ENCODE measurements at regions not wholly inside any gene's neighbourhood (a gene's known extent, or its start where the extent isn't known, plus 50 kb on each side); places are given as distances from the start of the nearest gene placed in this dataset.

GRCh38 chr4:176568238-176568637, 224.5 kb downstream of the VEGFC start:
- DNase-seq (no peak), ATAC-seq (ENCODE audit: insufficient read depth, low read depth) (no peak)
- no peak for TF ChIP-seq EZH2 (IDR thresholded peaks at IDR 0.05; ENCODE audit: borderline replicate concordance, low read depth, low read length, severe bottlenecking)
- no peak for TF ChIP-seq CTCF (IDR thresholded peaks at IDR 0.05; ENCODE audit: borderline replicate concordance, extremely low read depth, low read length, poor library complexity, severe bottlenecking)
- Histone ChIP-seq H3K27ac (ENCODE audit: low read length) (no peak overlapping the region), H3K4me1 (ENCODE audit: insufficient read depth, low read length) (no peaks in the 10 kb centered on the region), H3K36me3 (ENCODE audit: insufficient read depth, low read length) (no peaks in the 10 kb centered on the region), H4K20me1 (ENCODE audit: insufficient read depth, low read length) (no peaks in the 10 kb centered on the region), H3K27me3 (ENCODE audit: insufficient read depth, low read length, poor library complexity) (peaks cover 12% of the 10 kb centered on the region), H2AFZ (ENCODE audit: low read depth, low read length) (no peak overlapping the region), H3K4me2 (ENCODE audit: insufficient read depth, low read length) (no peak overlapping the region), H3K79me2 (ENCODE audit: insufficient read depth, low read length) (no peaks in the 10 kb centered on the region), H3K4me3 (ENCODE audit: low read depth in 1 of 2, low read length in 2 of 2) (no peak overlapping the region), H3K9me3 (ENCODE audit: insufficient read depth, low read length, severe bottlenecking) (no peaks in the 10 kb centered on the region), H3K9ac (ENCODE audit: low read depth, low read length) (no peak overlapping the region)

GRCh38 chr4:176569301-176569700, 223.4 kb downstream of the VEGFC start:
- no peaks in the 10 kb centered on the region for H3K4me1 ChIP-seq (ENCODE audit: insufficient read depth, low read length)
- no peaks in the 10 kb centered on the region for H3K36me3 ChIP-seq (ENCODE audit: insufficient read depth, low read length)
- no peak overlapping the region for H3K4me2 ChIP-seq (ENCODE audit: insufficient read depth, low read length)
- TF ChIP-seq CTCF (IDR thresholded peaks at IDR 0.05; ENCODE audit: borderline replicate concordance, extremely low read depth, low read length, poor library complexity, severe bottlenecking): no peak
- no peak for TF ChIP-seq EZH2 (IDR thresholded peaks at IDR 0.05; ENCODE audit: borderline replicate concordance, low read depth, low read length, severe bottlenecking)
- no peak overlapping the region for H2AFZ ChIP-seq (ENCODE audit: low read depth, low read length)
- H3K9me3 ChIP-seq (ENCODE audit: insufficient read depth, low read length, severe bottlenecking): no peaks in the 10 kb centered on the region
- DNase-seq (no peak), ATAC-seq (ENCODE audit: insufficient read depth, low read depth) (no peak)
- peaks cover 13% of the 10 kb centered on the region for H3K27me3 ChIP-seq (ENCODE audit: insufficient read depth, low read length, poor library complexity)
- H3K27ac ChIP-seq (ENCODE audit: low read length): no peak overlapping the region
- H4K20me1 ChIP-seq (ENCODE audit: insufficient read depth, low read length): no peaks in the 10 kb centered on the region
- no peak overlapping the region for H3K4me3 ChIP-seq (ENCODE audit: low read depth in 1 of 2, low read length in 2 of 2)
- no peaks in the 10 kb centered on the region for H3K79me2 ChIP-seq (ENCODE audit: insufficient read depth, low read length)
- no peak overlapping the region for H3K9ac ChIP-seq (ENCODE audit: low read depth, low read length)

GRCh38 chr4:176571206-176571605, 221.5 kb downstream of the VEGFC start:
- no peak overlapping the region for H3K9ac ChIP-seq (ENCODE audit: low read depth, low read length)
- no peak for DNase-seq
- TF ChIP-seq EZH2 (IDR thresholded peaks at IDR 0.05; ENCODE audit: borderline replicate concordance, low read depth, low read length, severe bottlenecking) (no peak), CTCF (IDR thresholded peaks at IDR 0.05; ENCODE audit: borderline replicate concordance, extremely low read depth, low read length, poor library complexity, severe bottlenecking) (no peak)
- no peak for ATAC-seq (ENCODE audit: insufficient read depth, low read depth)
- no peak overlapping the region for H3K27ac ChIP-seq (ENCODE audit: low read length)
- no peak overlapping the region for H3K4me3 ChIP-seq (ENCODE audit: low read depth in 1 of 2, low read length in 2 of 2)
- no peaks in the 10 kb centered on the region for H3K36me3 ChIP-seq (ENCODE audit: insufficient read depth, low read length)
- peaks cover 15% of the 10 kb centered on the region for H3K27me3 ChIP-seq (ENCODE audit: insufficient read depth, low read length, poor library complexity)
- H2AFZ ChIP-seq (ENCODE audit: low read depth, low read length): no peak overlapping the region
- no peaks in the 10 kb centered on the region for H3K9me3 ChIP-seq (ENCODE audit: insufficient read depth, low read length, severe bottlenecking)
- H3K79me2 ChIP-seq (ENCODE audit: insufficient read depth, low read length): no peaks in the 10 kb centered on the region
- no peaks in the 10 kb centered on the region for H4K20me1 ChIP-seq (ENCODE audit: insufficient read depth, low read length)
- no peaks in the 10 kb centered on the region for H3K4me1 ChIP-seq (ENCODE audit: insufficient read depth, low read length)
- no peak overlapping the region for H3K4me2 ChIP-seq (ENCODE audit: insufficient read depth, low read length)

All from DND-41 (cell line).